HG03196 (cell line): ENCODE measurements at regions not wholly inside any gene's neighbourhood (a gene's known extent, or its start where the extent isn't known, plus 50 kb on each side); places are given as distances from the start of the nearest gene placed in this dataset.
"Not testable (repeated sequence)": the region's sequence is repeated elsewhere in the genome, so short reads cannot be mapped to it uniquely, and the experiment has no call there.

ENCODE experiments used
- ATAC-seq: cut with Tn5 transposase; IDR thresholded peaks from one replicate; pipeline ENCODE4 v1.9.1; 2021; ENCODE audit not compliant: unreplicated experiment

- ATAC-seq = no peak
Measured at GRCh38 chr11:23903044-23903704, 593.7 kb upstream of the LUZP2 start.

- ATAC-seq = no peak
Measured at GRCh38 chr11:23919455-23919854, 577.4 kb upstream of the LUZP2 start.

GRCh38 chr11:23923357-23923756, 573.5 kb upstream of the LUZP2 start:
- no peak for ATAC-seq

- no peak for ATAC-seq
Measured at GRCh38 chr11:23924226-23924625, 572.6 kb upstream of the LUZP2 start.

- ATAC-seq = no peak
Measured at GRCh38 chr11:23931443-23931842, 565.4 kb upstream of the LUZP2 start.

GRCh38 chr11:23932485-23932898, 564.4 kb upstream of the LUZP2 start:
- no peak for ATAC-seq

- ATAC-seq = no peak
Measured at GRCh38 chr11:23933721-23934120, 563.1 kb upstream of the LUZP2 start.

- ATAC-seq = not testable (repeated sequence)
Measured at GRCh38 chr11:23934671-23935270, 562.1 kb upstream of the LUZP2 start.

- ATAC-seq = not testable (repeated sequence)
Measured at GRCh38 chr11:23942117-23942815, 554.6 kb upstream of the LUZP2 start.

- ATAC-seq = no peak
Measured at GRCh38 chr11:23944923-23945322, 551.9 kb upstream of the LUZP2 start.

- ATAC-seq = no peak
Measured at GRCh38 chr11:23947883-23948282, 549.0 kb upstream of the LUZP2 start.

GRCh38 chr11:23948851-23949250, 548.0 kb upstream of the LUZP2 start:
- ATAC-seq = no peak

- no peak for ATAC-seq
Measured at GRCh38 chr11:23953951-23954710, 542.7 kb upstream of the LUZP2 start.

- no peak for ATAC-seq
Measured at GRCh38 chr11:23954730-23955129, 542.1 kb upstream of the LUZP2 start.

- ATAC-seq = no peak
Measured at GRCh38 chr11:23956586-23956985, 540.3 kb upstream of the LUZP2 start.

GRCh38 chr11:23957314-23957713, 539.5 kb upstream of the LUZP2 start:
- ATAC-seq = no peak

- no peak for ATAC-seq
Measured at GRCh38 chr11:23959462-23959861, 537.4 kb upstream of the LUZP2 start.

GRCh38 chr11:23961503-23962338, 535.1 kb upstream of the LUZP2 start:
- ATAC-seq = no peak

- no peak for ATAC-seq
Measured at GRCh38 chr11:23973244-23973643, 523.6 kb upstream of the LUZP2 start.

GRCh38 chr11:23974051-23974450, 522.8 kb upstream of the LUZP2 start:
- ATAC-seq = no peak

- no peak for ATAC-seq
Measured at GRCh38 chr11:23974601-23975000, 522.3 kb upstream of the LUZP2 start.
